Bone marrow (tissue), 2 donors: ENCODE measurements at regions not wholly inside any gene's neighbourhood (a gene's known extent, or its start where the extent isn't known, plus 50 kb on each side); places are given as distances from the start of the nearest gene placed in this dataset.

Experiments used
- DNase-seq, 2 donors: peaks; one replicate each; lab custom pipeline; 2025; lab: John Stamatoyannopoulos, UW

- no peak for DNase-seq
Observed at GRCh38 chr7:38070718-38071117, 107.3 kb upstream of the STARD3NL start.

GRCh38 chr7:38086857-38087256, 91.2 kb upstream of the STARD3NL start:
- no peak for DNase-seq

DNA sequence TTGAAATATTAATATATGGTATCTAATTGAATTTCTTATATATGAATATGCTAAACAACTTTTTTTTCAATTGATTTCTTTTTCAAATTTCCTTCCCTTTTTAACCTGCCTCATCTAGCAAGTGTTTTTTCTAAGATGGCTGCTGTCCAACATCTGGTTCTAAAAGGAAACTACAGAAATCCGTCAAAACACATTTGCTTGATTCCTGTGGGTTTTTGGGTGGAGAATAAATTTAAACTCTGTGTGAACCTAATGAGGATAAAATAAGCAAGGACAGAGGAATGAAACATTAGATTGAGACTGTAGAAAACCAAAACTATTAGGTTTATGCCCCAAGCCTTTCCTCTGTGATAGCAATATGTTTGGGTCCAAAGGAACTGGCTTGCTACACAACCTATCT, 75.5 kb upstream of the STARD3NL start:
- DNase-seq: peak in 1 of 2 donors; percentile 54

DNA sequence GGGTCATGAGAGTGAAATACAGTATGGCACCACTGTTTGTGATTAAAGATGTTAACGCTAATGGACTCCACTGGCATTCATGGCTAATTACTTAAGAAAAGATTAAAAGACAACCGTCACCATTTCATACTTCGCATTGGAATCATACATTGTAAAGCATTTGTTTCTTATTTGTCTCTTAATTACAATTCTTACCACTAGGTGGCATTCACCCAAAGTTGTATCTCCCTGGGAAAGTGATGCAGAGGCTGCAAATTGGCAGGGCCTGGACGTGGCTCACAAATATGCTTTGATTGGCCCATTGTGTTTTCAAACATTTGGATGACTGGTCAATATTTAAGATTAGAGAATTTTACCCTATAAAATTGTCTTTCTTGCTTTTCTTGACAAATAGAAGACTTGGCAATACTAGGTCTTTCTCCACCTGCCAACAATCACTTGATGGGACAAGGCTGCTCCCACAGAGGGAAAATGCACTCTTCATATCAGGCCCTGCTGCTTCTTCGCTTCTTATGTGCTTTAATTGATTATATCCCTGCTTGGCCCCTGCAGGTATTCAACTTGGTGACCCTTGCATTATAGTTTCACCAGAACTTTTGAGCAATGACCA, 72.1 kb upstream of the STARD3NL start:
- peak in 1 of 2 donors; percentile 13 for DNase-seq

DNA sequence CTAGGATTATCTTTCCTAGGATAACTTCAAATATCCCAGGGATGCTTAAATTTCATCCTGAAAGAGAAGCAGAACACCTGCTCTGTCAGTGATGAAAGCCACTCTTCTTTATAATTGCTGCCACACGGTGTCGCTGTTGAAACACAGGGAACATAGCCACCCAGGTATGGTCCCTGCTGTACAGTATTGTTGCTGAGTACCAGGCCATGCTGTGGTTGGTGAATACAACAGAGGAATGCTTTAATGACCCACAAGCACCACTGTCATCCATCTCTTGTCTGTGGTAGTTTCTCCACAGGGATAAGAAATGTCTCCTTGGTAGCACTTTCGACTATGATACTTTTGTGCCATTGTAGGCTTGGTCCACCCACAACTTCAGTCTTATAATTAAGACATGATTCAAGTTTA, 70.6 kb upstream of the STARD3NL start:
- DNase-seq: peak; percentile 8 to 24

DNA sequence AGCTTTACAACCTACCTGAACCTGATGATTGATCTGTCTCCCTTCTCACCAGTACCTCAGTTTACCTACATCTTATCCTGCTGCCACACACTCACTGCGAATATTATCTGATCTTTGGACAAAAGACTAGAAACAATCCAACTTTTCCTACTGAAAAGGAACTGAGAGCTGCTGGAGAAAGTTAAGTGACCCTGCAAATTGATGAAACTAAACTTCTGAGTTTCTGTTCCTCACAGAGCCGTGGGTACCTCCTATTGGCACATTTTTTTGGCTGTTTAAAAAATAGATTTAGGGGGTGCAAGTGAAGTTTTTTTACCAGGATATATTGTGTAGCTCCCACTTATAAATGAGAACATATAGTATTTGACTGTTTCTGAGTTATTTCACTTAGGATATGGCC, 66.0 kb upstream of the STARD3NL start:
- DNase-seq: no peak

DNA sequence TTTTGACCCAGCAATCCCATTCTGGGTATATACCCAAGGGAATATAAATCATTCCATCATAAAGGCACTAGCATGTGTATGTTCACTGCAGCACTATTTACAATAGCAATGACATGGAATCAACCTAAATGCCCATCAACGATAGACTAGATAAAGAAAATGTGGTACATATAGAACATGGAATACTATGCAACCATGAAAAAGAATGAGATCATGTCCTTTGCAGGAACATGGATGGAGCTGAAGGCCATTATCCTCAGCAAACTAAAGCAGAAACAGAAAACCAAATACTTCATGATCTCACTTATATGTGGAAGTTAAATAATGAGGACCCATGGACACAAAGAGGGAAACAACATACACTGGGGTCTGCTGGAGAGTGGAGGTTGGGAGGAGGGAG, 58.0 kb upstream of the STARD3NL start:
- no peak for DNase-seq

DNA sequence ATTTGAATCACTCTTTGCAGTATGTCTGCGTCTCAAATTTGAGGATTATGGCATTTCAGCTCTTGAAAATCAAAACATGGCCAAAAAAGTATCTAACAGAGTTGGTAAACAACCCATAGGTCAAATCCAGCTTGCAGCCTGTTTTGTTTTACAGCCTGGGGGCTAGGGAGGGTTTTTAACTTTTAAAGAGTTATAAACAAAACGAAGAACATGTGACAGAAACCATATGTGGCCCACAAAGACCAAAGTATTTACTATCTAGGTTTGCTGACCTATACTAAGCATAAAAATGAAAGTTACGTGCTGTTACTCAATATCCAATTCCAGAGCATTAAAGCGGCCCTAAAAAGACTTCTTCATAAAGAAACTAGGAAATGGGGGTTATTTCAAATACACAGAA, 55.5 kb upstream of the STARD3NL start:
- no peak for DNase-seq

DNA sequence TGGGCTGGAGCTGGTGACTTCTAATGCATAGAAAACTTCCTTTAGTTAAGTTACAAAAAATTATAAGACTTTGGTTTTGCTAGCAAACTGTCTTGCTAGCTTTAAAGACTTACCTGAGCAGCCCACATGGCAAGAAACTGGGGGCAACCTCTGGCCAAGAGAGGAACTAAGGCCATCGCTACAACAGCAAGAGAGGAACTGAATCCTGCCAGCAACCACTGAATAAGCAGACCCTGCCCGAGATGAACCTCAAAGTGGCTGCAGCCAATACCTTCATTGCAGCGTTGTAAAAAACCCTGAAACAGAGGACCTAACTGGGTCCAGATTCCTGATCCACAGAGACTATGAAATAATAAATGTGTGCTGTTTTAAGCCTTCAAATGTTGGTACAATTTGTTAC, 54.6 kb upstream of the STARD3NL start:
- DNase-seq: no peak

DNA sequence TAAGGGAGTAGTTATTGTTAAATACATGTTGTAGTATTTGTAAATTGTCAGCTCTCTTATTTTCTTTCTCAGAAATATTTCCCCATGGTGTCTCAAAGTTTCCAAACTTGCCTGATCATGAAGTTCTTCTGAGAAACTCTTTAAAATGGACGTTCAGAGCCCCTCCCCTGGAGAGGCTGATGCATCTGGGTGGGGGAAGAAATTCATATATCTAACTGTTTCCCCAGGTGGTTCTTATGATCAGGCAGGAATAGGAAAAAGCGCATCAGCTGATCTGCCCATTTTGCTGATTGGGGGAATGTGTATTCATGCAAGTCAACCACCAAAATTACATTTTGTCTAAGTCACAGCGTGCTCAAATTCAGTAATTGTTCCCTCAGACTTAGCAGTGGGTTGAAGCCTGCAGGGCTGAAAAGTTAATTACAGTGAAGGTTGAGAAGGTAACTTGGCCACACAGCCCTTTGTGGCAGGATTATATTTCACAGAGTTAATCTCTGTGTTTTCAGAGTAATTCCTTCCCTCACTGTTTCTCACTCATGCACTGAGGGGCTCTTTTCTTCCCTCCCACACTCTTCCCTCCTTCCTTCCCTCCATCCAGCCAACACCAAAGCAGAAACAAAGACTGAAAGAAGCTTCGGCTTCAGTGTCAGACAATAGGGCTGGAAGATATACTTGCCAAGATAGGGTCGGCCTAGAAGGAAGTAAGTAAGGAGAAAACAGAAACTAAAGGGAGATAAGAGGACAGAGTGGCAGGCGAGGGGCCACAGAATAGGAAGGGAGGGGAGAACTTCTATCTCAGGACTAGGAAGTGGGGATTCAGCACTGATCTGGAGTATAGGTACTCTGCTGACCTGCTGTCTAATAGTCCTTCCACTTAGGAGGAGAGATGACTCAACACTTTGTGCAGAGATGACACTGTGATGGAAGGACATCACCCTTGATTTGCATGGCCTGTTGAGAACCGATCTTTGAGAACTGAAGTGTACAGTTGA, 50.5 kb upstream of the STARD3NL start:
- DNase-seq: peak in 1 of 2 donors; percentile 59
